ENCODE measurements at regions not wholly inside any gene's neighbourhood (a gene's known extent, or its start where the extent isn't known, plus 50 kb on each side); places are given as distances from the start of the nearest gene placed in this dataset.

DNA sequence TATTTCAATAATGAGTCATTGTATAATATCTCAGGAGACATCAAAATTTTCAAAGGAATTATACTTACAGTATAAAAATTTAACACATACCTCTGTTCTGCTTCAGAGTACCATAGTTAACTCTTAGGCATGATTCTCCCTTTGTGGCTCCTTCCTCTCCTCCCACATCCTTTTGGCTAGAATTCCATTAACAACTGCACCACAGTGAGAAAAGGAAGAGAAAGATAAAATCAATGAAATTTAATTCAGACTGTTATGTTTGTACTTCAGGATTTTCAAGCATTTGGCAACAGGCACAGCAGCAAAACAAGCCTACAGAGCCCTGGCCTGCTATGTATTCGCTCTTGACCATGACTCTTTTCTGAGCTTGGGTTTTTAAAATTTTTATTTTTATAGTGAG, 57.2 kb upstream of the SGIP1 start:
- intact Hi-C loops (cut with micrococcal nuclease; ENCODE audit: unreplicated experiment) = no loop called here
- H3K27ac ChIP-seq (ENCODE audit: control insufficient read depth, insufficient read depth) = no peak overlapping the region
- POLR2A ChIA-PET = no interaction called here
- 39% methylated on average over 1 of the region's 1 CpG for WGBS (ENCODE audit: insufficient coverage, insufficient replicate concordance, low lambda C conversion rate, missing lambda C conversion rate)
- peaks cover 0 to 2% of the 10 kb centered on the region in 2 experiments; a peak in 2 of 4 replicates for H3K27me3 ChIP-seq (replicated peaks in 1 of 2; ENCODE audit: control insufficient read depth in 2 of 2, insufficient read depth in 2 of 2, low read length in 1 of 2)
- no peak overlapping the region for H3K9ac ChIP-seq (ENCODE audit: control insufficient read depth, insufficient read depth, low read length)
- H3K9me3 ChIP-seq (replicated peaks; ENCODE audit: control insufficient read depth, insufficient read depth, low read length) = no peaks in the 10 kb centered on the region
- FAIRE-seq (no peak), DNase-seq (ENCODE audit: low read depth, low spot score) (no peak), ATAC-seq (no peak)
- no peak overlapping the region for H3K4me2 ChIP-seq (ENCODE audit: control insufficient read depth, insufficient read depth)
- no peaks in the 10 kb centered on the region for H3K4me1 ChIP-seq (ENCODE audit: control insufficient read depth, insufficient read depth, low read length)
- H2AFZ ChIP-seq (ENCODE audit: control insufficient read depth, low read depth, low read length) = no peak overlapping the region
- SMC1A ChIA-PET (ENCODE audit: uncharacterized antibody, unreplicated experiment) = interaction anchor here (1.4 kb wide), 1 partner anchor 15 kb away, joined by 3 read pairs; no protein-coding TSS in a partner anchor
- CTCF ChIA-PET = interaction anchor here (0.7 kb wide), 1 partner anchor 13 kb away, joined by 3 read pairs; no protein-coding TSS in a partner anchor
- TF ChIP-seq GABPA (IDR thresholded peaks at IDR 0.05; ENCODE audit: low read depth) (no peak), WRNIP1 (IDR thresholded peaks at IDR 0.05; ENCODE audit: borderline replicate concordance, low read depth, low read length) (no peak), GATAD2B (conservative IDR thresholded peaks at IDR 0.05; ENCODE audit: low read depth) (no peak), MEF2B (IDR thresholded peaks at IDR 0.05; ENCODE audit: partially characterized antibody, poor library complexity, severe bottlenecking) (no peak)
- BruUV-seq (replicated peaks) = no TSS peak
- no peaks in the 10 kb centered on the region for H4K20me1 ChIP-seq (ENCODE audit: control insufficient read depth, insufficient read depth)
- H3K4me3 ChIP-seq = no peak overlapping the region
- in situ Hi-C loops (cut with MboI) = no loop called here
- H3K36me3 ChIP-seq (ENCODE audit: control insufficient read depth in 2 of 2, insufficient read depth in 2 of 2, low read length in 1 of 2) = no peaks in the 10 kb centered on the region
- H3K79me2 ChIP-seq (ENCODE audit: control insufficient read depth, insufficient read depth, low read length) = no peaks in the 10 kb centered on the region
- RAD21 ChIA-PET (ENCODE audit: unreplicated experiment) = no interaction called here

GRCh38 chr1:66478116-66478515, 55.8 kb upstream of the SGIP1 start:
- 51% methylated on average over 7 of the region's 7 CpGs for WGBS (ENCODE audit: insufficient coverage, insufficient replicate concordance, low lambda C conversion rate, missing lambda C conversion rate)
- ChIA-PET POLR2A (no interaction called here), RAD21 (ENCODE audit: unreplicated experiment) (no interaction called here), CTCF (no interaction called here), SMC1A (ENCODE audit: uncharacterized antibody, unreplicated experiment) (interaction anchor here (1.4 kb wide), 1 partner anchor 14 kb away, joined by 3 read pairs; no protein-coding TSS in a partner anchor)
- no peaks in the 10 kb centered on the region for H3K79me2 ChIP-seq (ENCODE audit: control insufficient read depth, insufficient read depth, low read length)
- no peak overlapping the region for H3K9ac ChIP-seq (ENCODE audit: control insufficient read depth, insufficient read depth, low read length)
- BruUV-seq (replicated peaks) = no TSS peak
- peaks cover 0 to 2% of the 10 kb centered on the region in 2 experiments; a peak in 2 of 4 replicates for H3K27me3 ChIP-seq (replicated peaks in 1 of 2; ENCODE audit: control insufficient read depth in 2 of 2, insufficient read depth in 2 of 2, low read length in 1 of 2)
- H3K4me2 ChIP-seq (ENCODE audit: control insufficient read depth, insufficient read depth) = no peak overlapping the region
- no peaks in the 10 kb centered on the region for H3K9me3 ChIP-seq (replicated peaks; ENCODE audit: control insufficient read depth, insufficient read depth, low read length)
- FAIRE-seq (no peak), ATAC-seq (no peak), DNase-seq (ENCODE audit: low read depth, low spot score) (no peak)
- H2AFZ ChIP-seq (ENCODE audit: control insufficient read depth, low read depth, low read length) = no peak overlapping the region
- H3K27ac ChIP-seq (ENCODE audit: control insufficient read depth, insufficient read depth) = no peak overlapping the region
- intact Hi-C loops (cut with micrococcal nuclease; ENCODE audit: unreplicated experiment) = no loop called here
- in situ Hi-C loops (cut with MboI) = no loop called here
- H4K20me1 ChIP-seq (ENCODE audit: control insufficient read depth, insufficient read depth) = no peaks in the 10 kb centered on the region
- no peaks in the 10 kb centered on the region for H3K36me3 ChIP-seq (ENCODE audit: control insufficient read depth in 2 of 2, insufficient read depth in 2 of 2, low read length in 1 of 2)
- no peak overlapping the region for H3K4me3 ChIP-seq
- no peaks in the 10 kb centered on the region for H3K4me1 ChIP-seq (ENCODE audit: control insufficient read depth, insufficient read depth, low read length)
- TF ChIP-seq STAT1 (conservative IDR thresholded peaks at IDR 0.05) (no peak), CEBPB (IDR thresholded peaks at IDR 0.05; ENCODE audit: borderline replicate concordance in 1 of 2, low read depth in 2 of 2, low read length in 2 of 2) (no peak), CBX3 (IDR thresholded peaks at IDR 0.05; ENCODE audit: borderline replicate concordance, low read depth) (no peak), NR2C2 (IDR thresholded peaks at IDR 0.05; ENCODE audit: borderline replicate concordance, control insufficient read depth, insufficient read length, low read depth) (no peak), RFX5 (IDR thresholded peaks at IDR 0.05; ENCODE audit: low read depth, low read length) (no peak), IRF4 (IDR thresholded peaks at IDR 0.05; ENCODE audit: low read depth, low read length) (no peak), WRNIP1 (IDR thresholded peaks at IDR 0.05; ENCODE audit: borderline replicate concordance, low read depth, low read length) (no peak), ZNF217 (IDR thresholded peaks at IDR 0.05) (no peak), IRF5 (IDR thresholded peaks at IDR 0.05; ENCODE audit: borderline replicate concordance) (no peak), KDM1A (IDR thresholded peaks at IDR 0.05; ENCODE audit: borderline replicate concordance) (no peak)
- TF ChIP-seq, protein P1, sequence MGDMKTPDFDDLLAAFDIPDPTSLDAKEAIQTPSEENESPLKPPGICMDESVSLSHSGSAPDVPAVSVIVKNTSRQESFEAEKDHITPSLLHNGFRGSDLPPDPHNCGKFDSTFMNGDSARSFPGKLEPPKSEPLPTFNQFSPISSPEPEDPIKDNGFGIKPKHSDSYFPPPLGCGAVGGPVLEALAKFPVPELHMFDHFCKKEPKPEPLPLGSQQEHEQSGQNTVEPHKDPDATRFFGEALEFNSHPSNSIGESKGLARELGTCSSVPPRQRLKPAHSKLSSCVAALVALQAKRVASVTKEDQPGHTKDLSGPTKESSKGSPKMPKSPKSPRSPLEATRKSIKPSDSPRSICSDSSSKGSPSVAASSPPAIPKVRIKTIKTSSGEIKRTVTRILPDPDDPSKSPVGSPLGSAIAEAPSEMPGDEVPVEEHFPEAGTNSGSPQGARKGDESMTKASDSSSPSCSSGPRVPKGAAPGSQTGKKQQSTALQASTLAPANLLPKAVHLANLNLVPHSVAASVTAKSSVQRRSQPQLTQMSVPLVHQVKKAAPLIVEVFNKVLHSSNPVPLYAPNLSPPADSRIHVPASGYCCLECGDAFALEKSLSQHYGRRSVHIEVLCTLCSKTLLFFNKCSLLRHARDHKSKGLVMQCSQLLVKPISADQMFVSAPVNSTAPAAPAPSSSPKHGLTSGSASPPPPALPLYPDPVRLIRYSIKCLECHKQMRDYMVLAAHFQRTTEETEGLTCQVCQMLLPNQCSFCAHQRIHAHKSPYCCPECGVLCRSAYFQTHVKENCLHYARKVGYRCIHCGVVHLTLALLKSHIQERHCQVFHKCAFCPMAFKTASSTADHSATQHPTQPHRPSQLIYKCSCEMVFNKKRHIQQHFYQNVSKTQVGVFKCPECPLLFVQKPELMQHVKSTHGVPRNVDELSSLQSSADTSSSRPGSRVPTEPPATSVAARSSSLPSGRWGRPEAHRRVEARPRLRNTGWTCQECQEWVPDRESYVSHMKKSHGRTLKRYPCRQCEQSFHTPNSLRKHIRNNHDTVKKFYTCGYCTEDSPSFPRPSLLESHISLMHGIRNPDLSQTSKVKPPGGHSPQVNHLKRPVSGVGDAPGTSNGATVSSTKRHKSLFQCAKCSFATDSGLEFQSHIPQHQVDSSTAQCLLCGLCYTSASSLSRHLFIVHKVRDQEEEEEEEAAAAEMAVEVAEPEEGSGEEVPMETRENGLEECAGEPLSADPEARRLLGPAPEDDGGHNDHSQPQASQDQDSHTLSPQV (IDR thresholded peaks at IDR 0.05) = no peak

All from GM12878 (cell line).